IPS DF 4.7 (cell line): ENCODE measurements at regions not wholly inside any gene's neighbourhood (a gene's known extent, or its start where the extent isn't known, plus 50 kb on each side); places are given as distances from the start of the nearest gene placed in this dataset.

Experiments
- DNase-seq: peaks from one replicate; pipeline ENCODE4 v3.0.0-alpha.2; 2013; ENCODE audit warnings: low spot score; ENCODE audit errors: extremely low read depth

DNA sequence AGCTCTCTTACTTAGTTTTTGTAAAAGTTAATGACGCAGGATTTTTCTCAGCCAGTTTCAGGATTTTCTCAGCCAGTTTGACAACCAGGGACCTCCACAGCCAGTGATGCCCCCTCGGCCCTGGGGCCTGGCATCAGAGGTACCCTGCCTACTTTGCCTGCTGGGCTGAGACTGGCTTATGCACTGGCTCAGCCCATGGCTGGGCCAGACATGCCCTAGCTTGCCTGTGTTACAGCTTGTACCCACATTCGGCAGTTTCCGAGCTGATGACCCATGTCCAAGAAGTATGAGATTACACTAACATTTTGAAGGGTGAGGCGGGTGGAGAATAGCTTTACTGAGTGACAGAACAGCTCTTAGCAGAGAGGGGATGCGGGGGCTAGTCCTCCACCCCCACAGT, 406.1 kb upstream of the HSF2 start:
- no peak for DNase-seq

DNA sequence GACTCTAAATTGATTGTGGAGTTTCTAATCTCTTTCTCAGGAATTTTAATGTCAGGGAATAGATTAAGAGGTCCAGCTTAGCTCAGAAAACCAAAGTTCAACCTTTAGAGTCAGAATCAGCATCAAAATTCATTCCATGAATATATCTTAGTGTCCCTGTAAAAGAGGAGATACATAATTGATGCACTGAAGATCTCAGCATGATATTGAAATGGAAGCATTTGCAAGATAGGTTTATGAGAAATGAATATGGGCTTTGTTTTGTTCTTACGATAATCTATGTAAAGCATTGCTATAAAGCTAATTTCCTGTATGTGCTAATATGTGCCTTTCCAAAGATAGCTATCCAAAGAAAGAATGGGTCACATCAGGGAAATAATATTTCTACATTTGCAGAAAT, 404.5 kb upstream of the HSF2 start:
- no peak for DNase-seq

DNA sequence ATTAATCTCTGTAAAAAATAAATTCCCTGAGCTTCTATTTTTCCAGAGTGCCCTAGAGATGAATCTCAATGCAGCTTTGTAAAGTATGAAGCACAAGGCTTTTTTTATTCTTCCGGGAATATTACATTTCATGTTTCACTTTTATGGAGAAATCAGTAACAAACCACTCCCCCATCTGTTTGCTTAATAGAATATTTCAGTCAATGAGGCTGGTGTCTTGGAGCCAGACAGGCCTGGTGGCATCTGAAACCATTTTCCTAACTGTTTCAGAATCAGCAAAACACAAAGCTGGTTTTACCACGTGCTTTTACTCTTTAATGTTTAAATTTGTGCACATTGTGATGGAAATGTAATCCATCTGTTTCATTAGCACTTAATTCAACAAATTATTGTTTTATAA, 400.8 kb upstream of the HSF2 start:
- DNase-seq: no peak

DNA sequence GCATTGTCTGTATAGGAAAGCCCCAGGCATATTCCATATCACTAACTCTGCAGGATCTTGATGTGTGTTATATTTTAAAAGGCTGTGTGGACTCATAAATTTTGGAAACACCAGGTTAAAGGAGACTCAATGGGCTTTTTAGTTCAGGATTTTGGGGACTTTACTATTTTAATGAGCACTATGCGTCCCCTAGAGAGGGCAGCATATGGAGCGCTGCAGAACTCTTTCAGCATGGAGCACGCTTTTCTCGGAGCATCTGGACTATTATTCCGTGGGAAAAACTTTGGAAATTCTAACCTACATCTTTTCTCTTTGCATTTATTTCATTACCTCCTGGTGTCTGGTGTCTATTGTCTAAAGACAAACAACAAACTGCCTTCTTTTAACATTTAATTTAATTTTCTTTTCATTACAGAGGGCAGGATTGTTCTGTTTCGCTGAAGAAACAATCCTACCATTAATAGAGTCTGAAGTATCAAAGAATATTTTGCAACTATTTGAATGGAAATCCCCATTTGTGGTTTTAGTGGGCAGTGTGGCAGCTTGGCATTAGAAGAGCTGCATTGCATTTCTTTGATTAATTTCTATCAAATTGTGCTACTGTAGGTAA, 399.9 kb upstream of the HSF2 start:
- DNase-seq: no peak

DNA sequence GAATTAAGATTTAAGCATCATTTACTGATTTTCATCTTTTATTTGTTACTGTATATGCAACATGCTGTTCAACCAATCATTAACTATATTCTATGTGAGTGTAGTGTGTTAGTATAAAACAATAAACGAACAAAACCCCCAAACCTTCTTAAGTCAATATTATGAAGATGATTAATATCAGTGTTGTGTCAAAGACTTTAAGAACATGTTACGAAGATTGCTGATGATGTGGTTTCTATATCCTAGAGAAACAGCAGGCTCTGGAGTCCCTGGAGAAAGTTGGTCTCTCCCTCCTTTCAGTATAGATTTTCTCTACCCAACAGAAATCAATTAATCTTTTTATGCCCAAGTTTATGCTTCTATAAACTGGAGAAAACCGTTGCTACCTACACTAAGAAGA, 393.8 kb upstream of the HSF2 start:
- DNase-seq: no peak

DNA sequence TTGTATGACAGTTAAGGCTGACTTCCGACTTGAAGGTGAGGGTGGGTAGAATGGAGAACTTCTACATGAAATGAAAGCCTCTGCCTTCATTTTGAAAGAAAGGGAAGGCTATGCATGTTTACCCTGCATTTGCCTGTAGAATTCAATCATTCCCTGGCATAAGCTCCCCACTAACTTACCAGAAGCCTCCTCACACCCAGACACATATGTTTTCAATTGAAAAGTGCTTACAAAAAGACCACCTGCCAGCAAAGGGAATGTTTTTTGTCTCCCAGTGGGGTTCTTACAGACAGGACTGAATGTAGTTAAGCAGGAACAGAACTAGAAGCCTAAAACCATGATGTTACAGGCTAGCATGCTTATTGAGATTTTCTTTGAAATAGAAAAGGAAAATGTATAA, 392.1 kb upstream of the HSF2 start:
- DNase-seq: no peak

DNA sequence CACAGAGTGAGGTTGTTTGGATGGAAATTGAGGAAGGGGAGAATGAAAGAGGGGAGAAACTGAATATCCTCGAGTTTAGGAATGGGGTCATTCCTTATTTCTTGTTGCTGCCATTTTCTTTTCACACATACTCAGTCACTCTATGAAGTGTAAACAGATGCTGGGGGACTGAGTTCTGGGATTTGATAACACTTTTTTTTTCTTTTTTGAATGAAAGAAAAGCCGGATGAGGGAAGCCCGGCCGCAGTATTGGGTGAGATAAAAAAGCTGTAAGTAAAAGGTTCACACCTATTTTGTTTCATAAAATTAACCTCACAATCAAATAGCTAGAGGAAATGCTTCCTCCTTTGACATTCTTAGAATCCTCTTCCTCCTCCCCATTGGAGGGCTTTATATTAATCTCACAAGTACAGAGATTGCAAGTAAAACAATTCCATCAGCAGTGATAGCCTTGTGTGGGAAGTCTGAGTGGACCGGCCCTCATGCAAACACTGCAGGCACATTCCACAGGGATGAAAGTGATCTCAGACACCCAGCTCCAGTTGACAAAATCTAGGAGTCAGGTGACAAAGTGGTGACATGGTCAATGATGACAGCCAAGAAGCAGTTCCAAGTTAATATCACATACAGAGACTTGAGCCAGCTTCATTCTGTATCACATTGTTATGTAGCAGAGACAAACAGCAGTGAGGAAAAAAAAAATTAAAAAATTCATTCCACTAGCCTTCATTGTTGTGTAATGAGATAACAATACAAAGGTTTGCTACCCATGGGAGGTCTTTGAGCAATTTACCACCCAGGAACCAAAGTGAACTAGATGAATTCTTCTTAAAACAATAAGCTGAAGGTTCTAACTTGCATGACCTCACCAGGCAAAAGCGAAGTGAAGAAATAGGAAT, 391.1 kb upstream of the HSF2 start:
- DNase-seq: no peak

DNA sequence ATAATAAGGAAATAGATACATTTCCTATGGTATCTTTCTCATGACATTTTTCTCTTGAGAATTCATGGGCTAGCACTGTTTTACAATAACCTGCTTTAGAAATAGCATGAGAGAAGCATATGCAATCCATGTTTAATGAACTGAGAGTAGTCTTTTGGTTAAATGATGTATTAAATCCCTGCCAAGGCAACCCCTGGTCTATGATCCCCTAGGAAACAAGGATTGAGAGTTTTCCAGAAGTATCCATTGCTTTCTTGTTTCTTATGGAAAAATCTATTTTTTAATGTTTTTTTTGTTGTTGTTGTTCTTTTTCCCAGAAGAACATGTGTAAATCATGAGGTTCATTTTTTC, 390.5 kb upstream of the HSF2 start:
- no peak for DNase-seq

DNA sequence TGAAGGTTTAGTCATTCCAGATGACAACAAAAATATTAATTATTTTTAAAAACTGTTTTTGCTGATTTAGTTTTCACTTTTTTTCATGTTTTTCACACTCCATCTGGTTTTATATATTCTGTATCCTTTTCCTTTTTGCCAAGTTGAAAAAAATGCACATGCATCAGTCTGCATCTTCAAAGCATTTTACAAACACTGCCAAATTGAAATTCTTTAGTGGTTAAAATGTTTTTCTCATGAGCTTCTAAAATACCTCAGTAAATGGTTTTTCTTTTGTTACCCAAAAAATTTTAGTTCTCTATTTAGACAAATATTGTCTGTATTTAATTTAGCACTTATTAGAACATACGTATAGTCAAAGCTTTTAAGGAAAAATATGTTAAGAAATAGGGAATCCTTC, 386.9 kb upstream of the HSF2 start:
- DNase-seq: no peak

DNA sequence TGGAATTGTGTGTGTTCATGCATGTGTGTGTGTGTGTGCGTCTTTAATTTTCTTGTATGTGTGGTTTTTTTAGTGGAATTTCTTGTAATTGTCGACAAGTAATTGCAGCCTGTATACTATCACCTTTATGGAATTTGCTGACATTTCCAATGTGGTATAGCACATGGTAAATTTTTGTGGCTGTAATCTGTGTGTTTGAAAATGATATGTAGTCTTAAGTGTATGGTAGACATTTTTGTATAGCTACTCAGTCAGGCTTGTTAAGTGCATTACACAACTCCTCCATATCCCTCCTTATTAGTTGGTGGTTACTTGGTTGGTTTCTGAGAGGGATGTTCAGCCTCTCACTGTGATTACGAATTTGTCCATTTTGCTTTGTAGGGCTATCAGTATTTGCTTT, 384.5 kb upstream of the HSF2 start:
- DNase-seq: no peak

DNA sequence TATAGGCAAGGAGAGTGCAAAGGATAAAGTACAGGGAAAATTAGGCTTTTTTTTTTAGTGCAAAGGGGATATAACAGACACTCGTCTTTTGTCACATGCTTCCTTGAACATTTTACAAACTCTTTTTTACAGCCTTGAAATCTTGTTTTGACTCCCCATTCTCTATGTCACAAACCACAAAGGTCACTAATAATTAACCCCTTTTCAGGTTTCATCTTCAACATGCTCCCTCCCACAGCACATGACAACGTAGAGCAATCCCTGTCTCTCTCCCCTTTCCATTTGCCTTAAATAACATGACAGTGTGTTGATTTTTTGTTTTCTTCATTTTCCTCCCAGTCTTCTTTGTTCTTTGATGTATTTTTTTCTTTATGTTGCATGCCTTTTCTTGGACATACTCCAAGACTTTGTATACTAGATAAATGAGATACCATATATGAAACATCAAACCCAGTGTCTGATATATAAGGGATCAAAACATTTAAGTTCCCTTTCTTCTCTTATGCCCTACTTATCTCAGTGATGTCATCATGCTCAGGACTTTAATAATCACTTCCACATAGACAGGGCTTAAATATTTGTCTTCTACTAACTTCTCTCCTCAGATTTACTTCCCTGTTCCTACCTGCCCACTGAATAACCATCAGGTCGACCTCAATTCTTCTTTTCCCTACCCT, 378.7 kb upstream of the HSF2 start:
- DNase-seq: no peak

DNA sequence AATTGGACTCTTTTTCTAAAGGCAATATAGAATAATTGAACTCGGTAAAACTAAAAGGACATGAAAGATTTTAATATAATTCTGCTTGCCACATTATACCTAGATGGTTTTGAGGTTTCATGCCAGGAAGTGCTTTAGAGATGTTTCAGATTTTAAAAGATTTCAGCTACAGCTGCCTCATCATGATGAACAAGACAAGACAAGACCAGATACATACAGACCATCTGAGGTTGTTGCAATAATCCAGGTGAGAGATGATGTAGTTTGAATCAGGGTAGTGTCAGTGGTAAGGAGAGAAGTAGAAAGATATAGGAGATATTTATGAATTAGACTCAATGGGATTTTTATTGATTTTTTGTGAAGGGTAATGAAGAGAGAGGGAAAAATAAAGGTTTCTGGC, 374.3 kb upstream of the HSF2 start:
- no peak for DNase-seq

DNA sequence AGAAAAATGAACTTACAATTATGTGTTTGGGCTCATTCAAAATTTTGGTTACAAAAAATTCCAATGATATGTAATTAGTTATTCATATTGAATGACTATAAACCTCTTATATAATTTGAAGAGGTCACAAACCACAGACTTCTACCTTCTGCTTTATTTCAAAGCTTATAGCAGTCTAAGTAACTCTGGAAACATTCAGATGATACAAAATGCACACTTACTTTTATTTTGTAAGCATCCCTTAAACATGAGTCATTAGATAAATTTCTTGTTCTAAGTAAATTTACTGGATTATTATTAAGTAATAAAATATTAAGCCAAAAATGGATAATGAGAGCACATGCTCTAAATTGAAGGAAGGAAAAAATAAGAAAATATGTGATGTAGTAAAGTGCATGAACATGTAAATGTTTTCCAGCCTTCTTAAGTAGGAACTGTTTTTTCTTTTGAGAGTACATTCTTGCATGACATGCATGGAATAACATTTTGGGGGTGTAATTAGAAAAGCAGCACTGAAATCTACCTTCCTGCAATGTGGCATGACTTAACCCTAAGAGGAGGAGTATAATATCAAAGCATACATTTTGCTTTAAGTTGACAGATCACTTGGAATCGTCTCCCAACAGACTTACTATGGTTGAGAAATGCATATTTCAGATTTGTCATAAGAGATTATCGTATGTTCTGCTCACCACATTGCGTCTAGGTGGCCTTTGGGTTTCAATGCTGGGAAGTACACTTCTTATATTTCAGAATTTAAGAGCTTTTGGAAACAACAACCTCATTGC, 372.7 kb upstream of the HSF2 start:
- DNase-seq: no peak

DNA sequence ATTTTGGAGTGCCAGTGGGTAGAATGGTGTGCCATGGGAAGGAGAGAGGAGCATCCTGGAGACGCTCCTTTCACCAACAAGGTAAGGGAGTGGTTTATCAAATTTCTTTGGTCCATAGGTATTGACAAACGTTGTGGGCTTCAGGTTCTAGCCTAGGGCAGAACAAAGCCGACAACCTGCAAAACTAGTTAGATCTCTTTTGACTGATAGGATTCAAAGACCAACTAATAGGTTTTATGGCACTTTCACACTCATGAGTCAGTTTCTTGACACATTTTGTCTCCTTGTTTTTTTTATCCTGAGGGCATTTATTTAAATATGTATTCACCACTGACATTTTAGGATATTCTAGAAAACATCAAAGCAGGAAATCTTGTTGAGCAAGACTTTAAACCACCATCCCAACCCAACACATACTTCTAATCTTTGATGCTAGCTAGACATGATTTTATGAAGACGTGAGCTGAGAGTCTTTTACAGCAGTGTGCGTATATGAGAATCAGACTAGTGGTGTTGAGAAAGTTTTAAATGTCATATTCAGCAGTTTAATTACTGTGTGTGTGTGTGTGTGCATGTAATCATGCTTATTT, 370.4 kb upstream of the HSF2 start:
- DNase-seq: no peak

DNA sequence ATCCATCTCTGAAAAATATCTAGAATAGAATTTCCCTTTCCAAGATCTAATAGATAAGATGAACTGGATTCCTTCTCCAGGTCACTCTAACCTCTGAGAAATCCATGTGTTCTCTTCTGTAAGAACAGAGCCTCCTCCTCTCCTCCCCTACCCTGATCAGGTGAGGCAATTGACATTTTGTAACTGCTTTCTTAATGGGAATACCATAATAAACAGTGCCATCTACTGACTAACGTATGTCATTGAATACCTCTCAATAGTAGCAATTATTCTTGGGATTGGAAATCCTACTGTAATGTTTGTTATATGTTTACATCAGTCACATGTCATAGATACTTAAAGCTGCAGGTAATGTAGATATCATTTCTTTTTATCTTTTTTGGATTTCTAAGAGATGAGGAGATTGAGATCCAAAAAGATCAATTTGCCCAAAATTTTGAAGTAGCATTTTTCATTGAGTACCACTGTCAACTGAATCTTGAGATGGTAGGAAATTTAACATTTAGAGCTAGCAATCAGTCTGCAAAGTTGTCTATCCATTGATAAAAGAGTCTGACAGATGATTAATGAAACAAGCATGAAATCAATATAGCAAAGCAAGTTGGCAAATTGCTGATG, 365.8 kb upstream of the HSF2 start:
- DNase-seq: peak; percentile 46

DNA sequence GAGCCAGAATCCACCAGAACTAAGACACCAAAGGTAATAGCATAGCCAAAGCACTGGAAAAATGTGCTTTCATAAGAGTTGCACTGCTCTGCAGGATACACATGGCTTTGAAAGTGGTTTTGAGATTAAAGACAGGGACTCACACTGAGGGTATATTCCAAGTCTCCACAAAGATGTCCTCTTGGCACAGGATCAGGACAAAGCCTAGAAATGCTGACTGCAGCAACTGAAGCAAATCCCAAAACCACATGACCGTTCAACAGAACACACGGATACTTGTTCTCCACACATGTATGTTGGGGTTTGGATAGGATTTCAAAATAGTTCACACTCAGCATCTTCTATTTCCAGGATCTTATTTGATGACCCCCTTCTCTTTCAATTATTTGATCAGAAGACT, 364.3 kb upstream of the HSF2 start:
- no peak for DNase-seq

DNA sequence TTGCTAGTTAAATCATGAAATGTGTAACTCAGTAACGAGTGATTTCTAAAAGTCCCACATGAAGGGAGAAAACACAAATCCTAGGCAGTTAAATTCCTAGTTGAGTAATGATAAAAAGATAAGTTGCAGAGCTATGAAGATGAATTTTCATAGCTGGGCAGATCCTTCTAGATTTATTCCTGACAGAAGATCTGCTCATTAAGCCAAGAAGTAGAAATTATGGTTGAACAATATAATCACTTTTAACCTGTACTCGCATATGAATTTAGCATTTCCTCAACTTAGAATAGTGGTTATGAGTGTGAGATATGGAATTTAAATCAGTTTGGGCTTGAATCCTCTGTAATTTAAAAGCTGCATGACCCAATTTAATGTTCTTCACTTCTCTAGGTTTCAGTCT, 359.2 kb upstream of the HSF2 start:
- no peak for DNase-seq

DNA sequence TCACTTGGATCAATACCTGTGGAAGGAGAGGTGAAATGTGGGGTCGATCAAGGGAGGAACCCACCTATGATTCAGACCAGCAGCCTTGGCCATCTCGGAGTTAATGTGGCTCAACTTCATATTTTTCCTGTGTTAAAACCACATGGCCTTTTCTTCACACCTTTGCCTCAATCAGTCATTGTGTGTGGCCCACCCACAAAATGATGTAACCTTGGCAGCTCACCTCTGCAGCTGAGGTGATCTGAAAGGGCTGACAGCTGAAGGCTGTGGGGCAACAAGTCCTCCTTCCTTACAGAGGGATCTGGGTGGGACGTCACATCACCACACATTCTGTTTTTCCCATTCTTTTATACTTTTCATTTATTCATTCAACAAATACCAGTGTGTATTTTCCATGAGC, 357.1 kb upstream of the HSF2 start:
- no peak for DNase-seq

DNA sequence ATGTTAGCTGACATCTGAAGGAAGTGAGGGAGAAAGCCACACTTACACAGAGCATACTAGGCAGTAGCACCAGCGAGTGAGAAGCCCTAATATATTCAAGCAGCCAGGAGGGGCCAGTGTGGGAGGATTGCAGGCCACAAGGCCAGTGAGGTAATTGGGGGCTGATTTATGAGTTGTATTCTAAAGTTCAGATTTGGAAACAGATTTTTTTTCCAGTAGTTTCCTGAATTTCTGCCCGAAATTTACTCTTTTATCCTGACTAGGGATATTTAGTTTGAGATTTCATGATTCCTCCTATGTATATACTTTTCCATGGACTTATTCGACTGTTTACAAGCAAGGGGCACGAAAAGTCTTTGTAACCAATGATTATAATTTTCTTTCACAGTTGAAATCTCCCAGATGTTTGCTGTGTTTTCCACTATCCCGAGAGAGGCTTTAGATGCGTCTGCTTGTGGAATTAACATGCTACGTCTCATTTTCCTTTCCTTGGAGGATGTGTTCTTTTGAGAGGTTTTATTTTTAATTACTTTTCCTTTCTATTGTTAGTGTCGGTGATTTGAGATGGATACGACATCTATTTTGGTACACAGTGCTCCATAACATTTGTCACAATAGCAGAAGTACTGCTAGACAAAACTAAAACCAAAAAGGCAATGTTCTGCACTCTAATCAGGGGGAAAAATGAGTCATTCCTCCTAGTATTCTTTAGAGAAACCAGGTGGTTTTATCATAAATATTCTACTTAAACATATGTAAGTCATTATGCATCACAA, 356.3 kb upstream of the HSF2 start:
- DNase-seq: no peak

DNA sequence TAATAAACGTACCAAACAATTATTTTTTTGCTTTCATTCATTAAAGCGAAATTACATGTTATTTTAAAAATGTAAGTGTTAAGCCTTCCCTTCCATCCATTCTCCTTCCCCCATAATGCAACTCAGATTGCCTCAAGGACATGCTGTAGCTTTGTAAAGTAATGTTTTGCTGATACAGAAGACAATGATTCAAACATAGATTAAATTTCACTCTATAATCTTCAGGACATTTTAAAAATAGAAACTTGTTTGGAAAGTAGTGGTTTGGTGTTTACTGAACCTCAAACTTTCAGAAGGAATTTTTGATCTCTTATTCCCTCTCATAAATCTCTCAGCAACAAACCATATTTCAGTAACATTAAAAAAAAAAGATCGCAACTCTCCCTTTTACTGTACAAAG, 350.9 kb upstream of the HSF2 start:
- DNase-seq: no peak
